ENCODE measurements at regions not wholly inside any gene's neighbourhood (a gene's known extent, or its start where the extent isn't known, plus 50 kb on each side); places are given as distances from the start of the nearest gene placed in this dataset.
"Not testable (repeated sequence)": the region's sequence is repeated elsewhere in the genome, so short reads cannot be mapped to it uniquely, and the experiment has no call there.

DNA sequence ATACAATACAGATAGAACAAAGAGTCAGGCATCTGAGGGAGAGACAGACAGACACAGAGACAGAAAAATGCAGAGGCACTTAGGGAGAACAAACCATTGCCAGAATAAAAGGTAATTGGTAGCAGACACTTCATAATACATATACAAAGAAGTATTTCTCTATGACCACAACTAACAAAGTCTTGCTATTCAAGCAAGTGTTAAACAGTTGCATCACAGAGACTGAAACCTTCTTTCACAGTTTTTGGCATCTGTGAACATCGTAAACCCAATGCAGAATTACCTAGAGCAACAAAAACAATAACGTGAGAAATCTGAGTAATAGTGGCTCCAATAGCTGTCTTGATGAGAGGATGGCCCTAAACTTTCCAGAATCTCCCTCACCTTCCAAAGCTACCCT is 116.4 kb downstream of the BLID start:
- Mint-ChIP-seq H3K27ac (no peak overlapping the region), H3K4me3 (no peak overlapping the region), H3K9me3 (peaks cover 18% of the 10 kb centered on the region), H3K4me1 (no peaks in the 10 kb centered on the region), H3K27me3 (ENCODE audit: low read depth) (no peaks in the 10 kb centered on the region), H3K36me3 (peaks cover under 1% of the 10 kb centered on the region; the same call in 1 of the 2 replicates)
- CTCF ChIA-PET: no interaction called here
- DNase-seq (ENCODE audit: low spot score) (no peak), ATAC-seq (no peak)
- TF ChIP-seq ZNF121 (CRISPR knock-in tag; IDR thresholded peaks at IDR 0.05): no peak
- no peak for TF ChIP-seq GABPB1 (CRISPR knock-in tag; IDR thresholded peaks at IDR 0.05)
- TF ChIP-seq, protein P1, sequence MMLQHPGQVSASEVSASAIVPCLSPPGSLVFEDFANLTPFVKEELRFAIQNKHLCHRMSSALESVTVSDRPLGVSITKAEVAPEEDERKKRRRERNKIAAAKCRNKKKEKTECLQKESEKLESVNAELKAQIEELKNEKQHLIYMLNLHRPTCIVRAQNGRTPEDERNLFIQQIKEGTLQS (CRISPR knock-in tag; conservative IDR thresholded peaks at IDR 0.05): no peak
- no peak for TF ChIP-seq IRF2 (CRISPR knock-in tag; IDR thresholded peaks at IDR 0.05; ENCODE audit: borderline replicate concordance, low read depth)
- TF ChIP-seq, protein P2, sequence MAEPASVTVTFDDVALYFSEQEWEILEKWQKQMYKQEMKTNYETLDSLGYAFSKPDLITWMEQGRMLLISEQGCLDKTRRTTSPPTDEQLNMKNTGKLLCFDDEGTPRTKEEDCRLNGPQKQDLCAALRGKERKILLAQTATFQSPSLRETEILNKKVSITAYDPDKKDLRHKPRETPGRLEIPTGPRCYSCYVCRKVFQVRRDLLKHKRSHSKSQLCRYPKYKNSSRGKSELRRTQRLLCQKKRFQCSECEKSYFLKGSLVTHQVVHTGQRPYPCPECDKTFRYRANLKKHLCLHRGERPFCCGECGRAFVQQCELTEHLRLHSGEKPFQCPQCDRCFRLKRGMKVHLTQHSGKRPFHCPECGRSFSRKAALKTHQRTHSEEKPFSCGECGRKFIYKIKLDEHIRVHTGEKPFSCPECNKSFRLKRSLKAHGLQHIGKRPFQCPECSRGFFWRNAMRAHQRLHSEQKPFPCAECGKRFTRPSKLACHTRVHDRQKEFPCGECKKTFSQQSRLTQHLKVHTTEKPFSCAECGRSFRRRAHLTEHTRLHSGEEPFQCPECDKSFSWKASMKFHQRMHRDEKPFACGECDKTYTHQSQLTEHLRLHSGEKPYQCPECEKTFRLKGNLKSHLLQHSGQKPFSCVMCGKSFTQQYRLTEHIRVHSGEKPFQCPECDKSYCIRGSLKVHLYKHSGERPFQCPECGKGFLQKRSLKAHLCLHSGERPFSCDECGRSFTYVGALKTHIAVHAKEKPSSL (CRISPR knock-in tag; conservative IDR thresholded peaks at IDR 0.05): no peak
- TF ChIP-seq ZNF219 (CRISPR knock-in tag; IDR thresholded peaks at IDR 0.05; ENCODE audit: borderline replicate concordance): no peak
- no peak for TF ChIP-seq ELF4 (CRISPR knock-in tag; IDR thresholded peaks at IDR 0.05; ENCODE audit: low read depth)
- no peak for TF ChIP-seq RELA (CRISPR knock-in tag; IDR thresholded peaks at IDR 0.05; ENCODE audit: borderline replicate concordance)
- TF ChIP-seq HMGA2 (CRISPR knock-in tag; IDR thresholded peaks at IDR 0.05): no peak
- TF ChIP-seq, protein P3, sequence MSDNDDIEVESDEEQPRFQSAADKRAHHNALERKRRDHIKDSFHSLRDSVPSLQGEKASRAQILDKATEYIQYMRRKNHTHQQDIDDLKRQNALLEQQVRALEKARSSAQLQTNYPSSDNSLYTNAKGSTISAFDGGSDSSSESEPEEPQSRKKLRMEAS (CRISPR knock-in tag; IDR thresholded peaks at IDR 0.05): no peak
- no peak for TF ChIP-seq ZNF263 (CRISPR knock-in tag; IDR thresholded peaks at IDR 0.05; ENCODE audit: low read depth)
- POLR2A ChIA-PET: no interaction called here

DNA sequence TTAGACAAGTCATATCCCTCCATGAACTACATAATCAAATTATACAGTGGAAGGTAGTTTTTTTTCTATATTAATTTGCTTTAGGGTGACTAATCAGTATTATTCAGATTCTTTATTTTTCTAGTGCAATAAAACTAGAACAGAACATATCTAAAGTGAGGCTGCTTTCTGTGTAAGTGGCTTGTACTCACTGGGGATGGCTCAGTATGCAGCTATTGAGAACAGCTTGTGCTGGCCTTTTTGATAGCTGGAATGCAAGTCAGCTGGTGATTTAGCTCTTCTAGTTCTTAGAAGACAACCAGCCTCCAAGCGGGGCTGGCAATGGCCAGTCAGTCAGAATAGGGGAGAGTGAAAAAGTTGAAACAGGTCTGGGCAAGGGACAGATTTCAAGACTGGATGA is 119.4 kb downstream of the BLID start:
- Mint-ChIP-seq H3K4me1 (no peaks in the 10 kb centered on the region), H3K9me3 (peaks cover 29% of the 10 kb centered on the region), H3K4me3 (no peak overlapping the region), H3K36me3 (peaks cover 5% of the 10 kb centered on the region; the same call in 1 of the 2 replicates), H3K27ac (no peak overlapping the region), H3K27me3 (ENCODE audit: low read depth) (no peaks in the 10 kb centered on the region)
- ATAC-seq (no peak), DNase-seq (ENCODE audit: low spot score) (no peak)
- CTCF ChIA-PET: interaction anchor here (1.4 kb wide), 1 partner anchor 105 kb away, joined by 3 read pairs; no protein-coding TSS in a partner anchor
- POLR2A ChIA-PET: no interaction called here
- no peak for TF ChIP-seq ZNF423 (CRISPR knock-in tag; IDR thresholded peaks at IDR 0.05)
- TF ChIP-seq, protein P4, sequence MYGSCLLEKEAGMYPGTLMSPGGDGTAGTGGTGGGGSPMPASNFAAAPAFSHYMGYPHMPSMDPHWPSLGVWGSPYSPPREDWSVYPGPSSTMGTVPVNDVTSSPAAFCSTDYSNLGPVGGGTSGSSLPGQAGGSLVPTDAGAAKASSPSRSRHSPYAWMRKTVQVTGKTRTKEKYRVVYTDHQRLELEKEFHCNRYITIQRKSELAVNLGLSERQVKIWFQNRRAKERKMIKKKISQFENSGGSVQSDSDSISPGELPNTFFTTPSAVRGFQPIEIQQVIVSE (CRISPR knock-in tag; IDR thresholded peaks at IDR 0.05; ENCODE audit: borderline replicate concordance): no peak
- TF ChIP-seq TEAD4 (CRISPR knock-in tag; IDR thresholded peaks at IDR 0.05): no peak
- TF ChIP-seq CREM (CRISPR knock-in tag; IDR thresholded peaks at IDR 0.05): no peak

DNA sequence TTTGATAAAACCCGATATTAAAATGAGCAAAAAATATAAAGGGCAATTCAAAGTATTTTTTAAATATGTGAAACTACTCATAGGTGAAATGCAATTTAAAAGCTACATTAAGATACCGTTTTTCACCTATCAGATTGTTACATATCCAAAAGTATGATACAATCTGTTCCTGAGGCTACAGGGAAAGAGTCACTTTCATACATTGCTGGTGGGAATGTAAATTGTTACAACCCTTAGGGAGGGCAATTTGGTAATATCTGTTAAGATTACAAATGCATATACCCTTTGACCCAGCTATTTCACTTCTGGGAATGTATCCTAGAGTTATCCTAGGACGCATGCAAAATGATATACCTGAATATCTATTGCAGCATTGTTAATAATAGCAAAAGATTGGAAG is 132.1 kb downstream of the BLID start:
- Mint-ChIP-seq H3K4me1 (no peaks in the 10 kb centered on the region), H3K27ac (no peak overlapping the region), H3K36me3 (no peaks in the 10 kb centered on the region), H3K27me3 (ENCODE audit: low read depth) (no peaks in the 10 kb centered on the region; the same call in 1 of the 2 replicates), H3K9me3 (no peaks in the 10 kb centered on the region), H3K4me3 (no peak overlapping the region)
- TF ChIP-seq, protein P5, sequence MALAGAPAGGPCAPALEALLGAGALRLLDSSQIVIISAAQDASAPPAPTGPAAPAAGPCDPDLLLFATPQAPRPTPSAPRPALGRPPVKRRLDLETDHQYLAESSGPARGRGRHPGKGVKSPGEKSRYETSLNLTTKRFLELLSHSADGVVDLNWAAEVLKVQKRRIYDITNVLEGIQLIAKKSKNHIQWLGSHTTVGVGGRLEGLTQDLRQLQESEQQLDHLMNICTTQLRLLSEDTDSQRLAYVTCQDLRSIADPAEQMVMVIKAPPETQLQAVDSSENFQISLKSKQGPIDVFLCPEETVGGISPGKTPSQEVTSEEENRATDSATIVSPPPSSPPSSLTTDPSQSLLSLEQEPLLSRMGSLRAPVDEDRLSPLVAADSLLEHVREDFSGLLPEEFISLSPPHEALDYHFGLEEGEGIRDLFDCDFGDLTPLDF (CRISPR knock-in tag; IDR thresholded peaks at IDR 0.05): no peak
- TF ChIP-seq RELA (CRISPR knock-in tag; IDR thresholded peaks at IDR 0.05; ENCODE audit: borderline replicate concordance): no peak
- no peak for TF ChIP-seq CBFB (CRISPR knock-in tag; IDR thresholded peaks at IDR 0.05; ENCODE audit: low read depth)
- ChIA-PET POLR2A (no interaction called here), CTCF (interaction anchor here (0.6 kb wide), 1 partner anchor 117 kb away, joined by 4 read pairs; no protein-coding TSS in a partner anchor)
- ATAC-seq (no peak), DNase-seq (ENCODE audit: low spot score) (no peak)

DNA sequence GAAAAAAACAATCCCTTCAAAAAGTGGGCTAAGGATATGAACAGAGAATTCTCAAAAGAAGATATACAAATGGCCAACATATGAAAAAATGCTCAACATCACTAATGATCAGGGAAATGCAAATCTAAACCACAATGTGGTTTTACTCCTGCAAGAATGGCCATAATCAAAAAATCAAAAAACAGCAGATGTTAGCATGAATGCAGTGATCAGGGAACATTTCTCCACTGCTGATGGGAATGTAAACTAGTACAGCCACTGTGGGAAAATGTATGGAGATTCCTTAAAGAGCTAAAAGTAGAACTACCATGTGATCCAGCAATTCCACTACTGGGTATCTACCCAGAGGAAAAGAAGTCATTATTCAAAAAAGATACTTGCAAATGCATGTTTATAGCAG is 138.1 kb downstream of the BLID start:
- POLR2A ChIA-PET; H3K36me3 Mint-ChIP-seq; H3K27ac Mint-ChIP-seq; H3K27me3 Mint-ChIP-seq (ENCODE audit: low read depth); ATAC-seq; DNase-seq (ENCODE audit: low spot score); CTCF ChIA-PET; H3K4me3 Mint-ChIP-seq; H3K4me1 Mint-ChIP-seq: not testable (repeated sequence)
- H3K9me3 Mint-ChIP-seq: peaks cover 18% of the 10 kb centered on the region
